Testis (tissue), 2 donors: ENCODE measurements at regions not wholly inside any gene's neighbourhood (a gene's known extent, or its start where the extent isn't known, plus 50 kb on each side); places are given as distances from the start of the nearest gene placed in this dataset.

Experiments
- CTCF ChIP-seq, 3 experiments: fragments of 450-650 bp in 2 of 3; fragments of 200-600 bp in 1 of 3; sonication (generic) in 1 of 3; IDR thresholded peaks; one replicate each; pipeline ENCODE4 v1.5.1; 2016 to 2019; ENCODE audit warnings: antibody characterized with exemption in 3 of 3, mild to moderate bottlenecking in 2 of 3, moderate library complexity in 1 of 3
- POLR2A ChIP-seq: fragments of 450-650 bp; IDR thresholded peaks from one replicate; pipeline ENCODE4 v1.6.1; 2017; ENCODE audit warnings: antibody characterized with exemption, mild to moderate bottlenecking, moderate library complexity

DNA sequence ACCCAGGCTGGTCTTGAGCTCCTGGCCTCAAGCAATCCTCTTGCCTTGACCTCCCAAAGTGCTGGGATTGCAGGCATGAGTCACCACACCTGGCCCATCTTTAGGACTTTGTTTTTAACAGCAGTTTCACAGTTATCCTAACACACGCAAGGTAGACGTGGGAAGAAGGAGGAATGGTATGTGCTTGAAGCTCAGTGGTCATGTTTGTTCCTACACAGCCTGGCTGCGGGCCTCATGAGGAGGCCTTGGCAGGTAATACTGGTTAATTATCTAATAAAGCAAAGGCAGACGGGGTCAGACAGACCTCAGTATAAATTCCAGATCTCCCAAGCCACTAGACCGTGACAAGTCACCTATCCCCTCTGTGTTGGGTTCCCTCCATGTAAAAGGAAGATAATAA, 271.8 kb downstream of the PCNX1 start:
- TF ChIP-seq POLR2A (no peak), CTCF (IDR thresholded peaks at IDR 0.05) (no peak)
